ENCODE measurements at regions not wholly inside any gene's neighbourhood (a gene's known extent, or its start where the extent isn't known, plus 50 kb on each side); places are given as distances from the start of the nearest gene placed in this dataset.

DNA sequence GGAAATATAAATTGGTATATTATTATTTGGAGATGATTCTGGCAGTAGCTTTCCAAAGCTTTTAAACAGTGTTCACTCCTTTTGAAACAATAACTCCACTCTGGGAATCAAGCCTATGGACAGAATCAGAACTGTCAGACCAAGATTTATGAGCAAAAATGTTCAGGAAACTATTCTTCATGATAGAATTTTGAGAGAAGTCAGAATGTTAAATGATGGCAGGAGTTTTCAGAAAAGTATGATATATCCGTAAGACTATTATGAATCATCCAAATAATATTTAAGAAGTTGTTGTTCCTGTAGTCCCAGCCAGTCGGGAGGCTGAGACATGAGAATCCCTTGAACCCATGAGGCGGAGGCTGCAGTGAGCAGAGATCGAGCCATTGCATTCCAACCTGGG is 50.5 kb upstream of the ADGRG2 start:
- TF ChIP-seq, protein P1, sequence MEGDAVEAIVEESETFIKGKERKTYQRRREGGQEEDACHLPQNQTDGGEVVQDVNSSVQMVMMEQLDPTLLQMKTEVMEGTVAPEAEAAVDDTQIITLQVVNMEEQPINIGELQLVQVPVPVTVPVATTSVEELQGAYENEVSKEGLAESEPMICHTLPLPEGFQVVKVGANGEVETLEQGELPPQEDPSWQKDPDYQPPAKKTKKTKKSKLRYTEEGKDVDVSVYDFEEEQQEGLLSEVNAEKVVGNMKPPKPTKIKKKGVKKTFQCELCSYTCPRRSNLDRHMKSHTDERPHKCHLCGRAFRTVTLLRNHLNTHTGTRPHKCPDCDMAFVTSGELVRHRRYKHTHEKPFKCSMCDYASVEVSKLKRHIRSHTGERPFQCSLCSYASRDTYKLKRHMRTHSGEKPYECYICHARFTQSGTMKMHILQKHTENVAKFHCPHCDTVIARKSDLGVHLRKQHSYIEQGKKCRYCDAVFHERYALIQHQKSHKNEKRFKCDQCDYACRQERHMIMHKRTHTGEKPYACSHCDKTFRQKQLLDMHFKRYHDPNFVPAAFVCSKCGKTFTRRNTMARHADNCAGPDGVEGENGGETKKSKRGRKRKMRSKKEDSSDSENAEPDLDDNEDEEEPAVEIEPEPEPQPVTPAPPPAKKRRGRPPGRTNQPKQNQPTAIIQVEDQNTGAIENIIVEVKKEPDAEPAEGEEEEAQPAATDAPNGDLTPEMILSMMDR (IDR thresholded peaks at IDR 0.05; ENCODE audit: borderline replicate concordance, control extremely low read depth, extremely low read depth, insufficient read depth, missing control alignments): no peak
- no peak for DNase-seq (ENCODE audit: low spot score)
- in situ Hi-C loops (cut with MboI; ENCODE audit: low sequenced_read_pairs, unreplicated experiment): no loop called here

- in situ Hi-C loops (cut with MboI; ENCODE audit: low sequenced_read_pairs, unreplicated experiment): no loop called here
- TF ChIP-seq, protein P1 (IDR thresholded peaks at IDR 0.05; ENCODE audit: borderline replicate concordance, control extremely low read depth, extremely low read depth, insufficient read depth, missing control alignments): no peak
- no peak for DNase-seq (ENCODE audit: low spot score)
Measured at GRCh38 chrX:19174401-19175025, 52.2 kb upstream of the ADGRG2 start.

GRCh38 chrX:19176901-19177630 is 54.8 kb upstream of the ADGRG2 start:
- TF ChIP-seq, protein P1 (IDR thresholded peaks at IDR 0.05; ENCODE audit: borderline replicate concordance, control extremely low read depth, extremely low read depth, insufficient read depth, missing control alignments): no peak
- no peak for DNase-seq (ENCODE audit: low spot score)
- in situ Hi-C loops (cut with MboI; ENCODE audit: low sequenced_read_pairs, unreplicated experiment): no loop called here

DNA sequence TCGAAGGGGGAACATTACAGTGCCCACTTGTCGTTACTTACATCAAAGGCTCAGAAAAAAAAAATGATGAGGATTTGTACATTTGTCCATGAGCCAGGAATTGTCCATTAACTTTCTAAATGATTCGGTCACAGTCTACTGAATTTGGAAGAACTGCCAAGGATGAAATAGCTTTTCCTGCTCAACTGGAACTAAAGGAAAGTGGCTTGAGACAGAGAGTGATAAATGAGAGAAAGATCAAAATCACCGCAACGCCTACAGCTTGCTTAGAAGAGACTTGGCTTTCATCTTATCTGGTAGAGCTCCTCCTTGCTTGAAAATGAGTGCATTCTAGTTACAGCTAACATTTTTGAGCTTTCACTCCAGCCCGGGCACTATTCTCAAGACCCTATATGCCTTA is 55.5 kb upstream of the ADGRG2 start:
- TF ChIP-seq, protein P1 (IDR thresholded peaks at IDR 0.05; ENCODE audit: borderline replicate concordance, control extremely low read depth, extremely low read depth, insufficient read depth, missing control alignments): no peak
- in situ Hi-C loops (cut with MboI; ENCODE audit: low sequenced_read_pairs, unreplicated experiment): no loop called here
- no peak for DNase-seq (ENCODE audit: low spot score)

DNA sequence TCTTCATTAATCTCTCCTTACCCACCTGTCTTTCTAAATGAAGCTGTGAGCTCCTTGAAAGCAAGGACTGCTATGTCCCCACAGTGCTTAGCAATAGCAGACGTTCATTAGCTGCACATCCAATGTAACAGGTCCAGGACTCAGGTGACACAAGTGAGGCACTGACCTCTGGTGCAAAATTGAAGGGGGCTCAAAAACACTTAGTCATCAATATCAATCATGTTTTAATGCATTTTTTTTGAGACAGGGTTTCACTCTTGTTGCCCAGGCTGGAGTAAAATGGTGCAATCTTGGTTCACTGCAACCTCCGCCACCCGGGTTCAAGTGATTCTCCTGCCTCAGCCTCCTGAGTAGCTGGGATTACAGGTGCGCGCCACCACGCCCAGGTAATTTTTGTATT is 56.1 kb upstream of the ADGRG2 start:
- in situ Hi-C loops (cut with MboI; ENCODE audit: low sequenced_read_pairs, unreplicated experiment): no loop called here
- no peak for DNase-seq (ENCODE audit: low spot score)
- TF ChIP-seq, protein P1 (IDR thresholded peaks at IDR 0.05; ENCODE audit: borderline replicate concordance, control extremely low read depth, extremely low read depth, insufficient read depth, missing control alignments): no peak

- no peak for DNase-seq (ENCODE audit: low spot score)
- in situ Hi-C loops (cut with MboI; ENCODE audit: low sequenced_read_pairs, unreplicated experiment): no loop called here
- TF ChIP-seq, protein P1 (IDR thresholded peaks at IDR 0.05; ENCODE audit: borderline replicate concordance, control extremely low read depth, extremely low read depth, insufficient read depth, missing control alignments): no peak
Measured at GRCh38 chrX:19179389-19179788, 57.1 kb upstream of the ADGRG2 start.
